Stimulated activated CD8-positive, alpha-beta memory T cell treated with anti-CD3 and anti-CD28 coated beads, Interleukin-15, amount 100 ng/mL, for 48 hours (primary cell): ENCODE measurements at regions not wholly inside any gene's neighbourhood (a gene's known extent, or its start where the extent isn't known, plus 50 kb on each side); places are given as distances from the start of the nearest gene placed in this dataset.

ENCODE experiments used
- DNase-seq, 2 donors: peaks; one replicate each; pipeline ENCODE4 v3.0.0-alpha.2; 2020; ENCODE audit warnings: low read depth in 2 of 2

- DNase-seq = peak; percentile 28 to 34
Measured at GRCh38 chr22:45096256-45096907, 67.3 kb upstream of the NUP50 start.

- no peak for DNase-seq
Measured at GRCh38 chr22:45097061-45097460, 66.7 kb upstream of the NUP50 start.

- DNase-seq = no peak
Measured at GRCh38 chr22:45098056-45098455, 65.7 kb upstream of the NUP50 start.

GRCh38 chr22:45099961-45100360 lies 63.8 kb upstream of the NUP50 start:
- DNase-seq = no peak

GRCh38 chr22:45101515-45102227 lies 62.1 kb upstream of the NUP50 start:
- no peak for DNase-seq

GRCh38 chr22:45102896-45103420 lies 60.8 kb upstream of the NUP50 start:
- no peak for DNase-seq

GRCh38 chr22:45103756-45104155 lies 60.0 kb upstream of the NUP50 start:
- no peak for DNase-seq

GRCh38 chr22:45104313-45104712 lies 59.4 kb upstream of the NUP50 start:
- no peak for DNase-seq

- DNase-seq = no peak
Measured at GRCh38 chr22:45105281-45105702, 58.4 kb upstream of the NUP50 start.

GRCh38 chr22:45107671-45108070 lies 56.1 kb upstream of the NUP50 start:
- no peak for DNase-seq

GRCh38 chr22:45112136-45112879 lies 51.4 kb upstream of the NUP50 start:
- DNase-seq = no peak
